Thoracic aorta (tissue), 2 donors: ENCODE measurements at regions not wholly inside any gene's neighbourhood (a gene's known extent, or its start where the extent isn't known, plus 50 kb on each side); places are given as distances from the start of the nearest gene placed in this dataset.

ENCODE experiments used
- ATAC-seq: fragments of 150-250 bp; one replicate; pipeline ENCODE4 v1.8.0; 2017; ENCODE audit warnings: low read depth; ENCODE audit not compliant: insufficient number of reproducible peaks, low FRiP score
- DNase-seq: peaks from one replicate; pipeline ENCODE4 v3.0.0-alpha.2; 2020; ENCODE audit warnings: low spot score
- H3K27ac ChIP-seq, 2 donors: fragments of 200-600 bp; sonication (generic); 1 replicate in 1 of 2; 2 replicates in 1 of 2; pipeline ENCODE4 v1.5.1; 2016; ENCODE audit warnings: mild to moderate bottlenecking in 2 of 2, moderate library complexity in 2 of 2
- H3K27me3 ChIP-seq: fragments of 200-600 bp; sonication (generic); replicated peaks from 2 replicates; pipeline ENCODE4 v1.6.0; 2016; ENCODE audit warnings: mild to moderate bottlenecking; ENCODE audit not compliant: insufficient read depth
- H3K36me3 ChIP-seq: fragments of 200-600 bp; sonication (generic); one replicate; pipeline ENCODE4 v1.5.1; 2016
- H3K4me1 ChIP-seq, 2 donors: fragments of 200-600 bp; sonication (generic); 1 replicate in 1 of 2; 2 replicates in 1 of 2; pipeline versions ENCODE4 v1.5.1 to v1.6.0; 2016; ENCODE audit warnings: low read depth in 2 of 2, mild to moderate bottlenecking in 1 of 2; ENCODE audit not compliant: control insufficient read depth in 1 of 2
- H3K4me3 ChIP-seq: fragments of 200-600 bp; sonication (generic); 2 replicates; pipeline ENCODE4 v1.5.1; 2016; ENCODE audit warnings: mild to moderate bottlenecking
- H3K9me3 ChIP-seq: fragments of 200-600 bp; sonication (generic); 2 replicates; pipeline ENCODE4 v1.5.1; 2016
- CTCF ChIP-seq: fragments of 200-600 bp; sonication (generic); IDR thresholded peaks from one replicate; pipeline ENCODE4 v1.5.1; 2019; ENCODE audit warnings: antibody characterized with exemption

GRCh38 chr4:181822005-181822375, 421.2 kb upstream of the TENM3 start:
- no peak overlapping the region for H3K4me3 ChIP-seq
- no peak for DNase-seq
- no peaks in the 10 kb centered on the region for H3K9me3 ChIP-seq
- H3K27me3 ChIP-seq = no peaks in the 10 kb centered on the region
- no peak for TF ChIP-seq CTCF
- no peaks in the 10 kb centered on the region for H3K4me1 ChIP-seq
- H3K27ac ChIP-seq = no peak overlapping the region
- no peak for ATAC-seq
- H3K36me3 ChIP-seq = no peaks in the 10 kb centered on the region

GRCh38 chr4:181823183-181823582, 420.0 kb upstream of the TENM3 start:
- no peaks in the 10 kb centered on the region for H3K36me3 ChIP-seq
- no peak for ATAC-seq
- no peaks in the 10 kb centered on the region for H3K9me3 ChIP-seq
- DNase-seq = no peak
- no peaks in the 10 kb centered on the region for H3K4me1 ChIP-seq
- H3K4me3 ChIP-seq = no peak overlapping the region
- H3K27me3 ChIP-seq = no peaks in the 10 kb centered on the region
- no peak overlapping the region for H3K27ac ChIP-seq
- no peak for TF ChIP-seq CTCF

GRCh38 chr4:181823645-181824044, 419.6 kb upstream of the TENM3 start:
- no peak overlapping the region for H3K4me3 ChIP-seq
- DNase-seq (no peak), ATAC-seq (no peak)
- H3K27me3 ChIP-seq = no peaks in the 10 kb centered on the region
- H3K4me1 ChIP-seq = no peaks in the 10 kb centered on the region
- TF ChIP-seq CTCF = no peak
- no peaks in the 10 kb centered on the region for H3K9me3 ChIP-seq
- H3K36me3 ChIP-seq = no peaks in the 10 kb centered on the region
- no peak overlapping the region for H3K27ac ChIP-seq

GRCh38 chr4:181825564-181825963, 417.6 kb upstream of the TENM3 start:
- H3K4me1 ChIP-seq = no peaks in the 10 kb centered on the region
- no peak for TF ChIP-seq CTCF

GRCh38 chr4:181827246-181827645, 416.0 kb upstream of the TENM3 start:
- H3K9me3 ChIP-seq = no peaks in the 10 kb centered on the region
- no peaks in the 10 kb centered on the region for H3K4me1 ChIP-seq
- no peak overlapping the region for H3K4me3 ChIP-seq
- H3K27ac ChIP-seq = no peak overlapping the region
- TF ChIP-seq CTCF = no peak
- DNase-seq (no peak), ATAC-seq (no peak)
- H3K36me3 ChIP-seq = no peaks in the 10 kb centered on the region
- H3K27me3 ChIP-seq = no peaks in the 10 kb centered on the region

More at GRCh38 chr4:181825564-181825963, 417.6 kb upstream of the TENM3 start:
- DNase-seq (no peak), ATAC-seq (no peak)
- Histone ChIP-seq H3K27ac (no peak overlapping the region), H3K9me3 (no peaks in the 10 kb centered on the region), H3K4me3 (no peak overlapping the region), H3K36me3 (no peaks in the 10 kb centered on the region), H3K27me3 (no peaks in the 10 kb centered on the region)
